SK-N-SH (cell line): ENCODE measurements at regions not wholly inside any gene's neighbourhood (a gene's known extent, or its start where the extent isn't known, plus 50 kb on each side); places are given as distances from the start of the nearest gene placed in this dataset.

Experiments used
- CTCF ChIA-PET: fragments of 300-600, 350-600 bp; formaldehyde crosslinking; extraction: SDS; loops from one replicate; lab custom pipeline; 2021; lab: Yijun Ruan, JAX
- POLR2A ChIA-PET: fragments of 350-600 bp; sonication (Branson Sonifier 250); formaldehyde crosslinking; extraction: SDS; loops from one replicate; lab custom pipeline; 2020; ENCODE audit warnings: antibody characterized with exemption, inconsistent platforms; lab: Yijun Ruan, JAX
- DNase-seq: peaks from one replicate; pipeline ENCODE4 v3.0.0; 2012
- H2AFZ ChIP-seq: fragments of 200-600 bp; sonication (generic); 2 replicates; pipeline ENCODE4 v1.8.1; 2016; ENCODE audit warnings: antibody characterized with exemption, mild to moderate bottlenecking, low read depth
- H3F3A ChIP-seq: fragments of 200-600 bp; sonication (generic); replicated peaks from 2 replicates; pipeline ENCODE3; 2016; ENCODE audit warnings: antibody characterized with exemption, mild to moderate bottlenecking; ENCODE audit not compliant: insufficient read depth
- H3K27ac ChIP-seq, 2 experiments: fragments of 200-500 bp in 1 of 2; fragments of 200-600 bp in 1 of 2; sonication (Bioruptor generic) in 1 of 2; sonication (generic), shearing (Covaris generic) in 1 of 2; 2 replicates each; pipeline versions ENCODE4 v1.5.1 to v1.6.1; 2014 to 2016; ENCODE audit warnings: low read depth in 2 of 2, inconsistent platforms in 1 of 2, low read length in 1 of 2, mild to moderate bottlenecking in 1 of 2, mixed read lengths in 1 of 2
- H3K27me3 ChIP-seq: fragments of 200-600 bp; sonication (generic), shearing (Covaris generic); 2 replicates; pipeline ENCODE4 v1.6.1; 2016; ENCODE audit warnings: mixed run types; ENCODE audit not compliant: insufficient read depth
- H3K36me3 ChIP-seq, 2 experiments: fragments of 200-500 bp in 1 of 2; fragments of 200-600 bp in 1 of 2; sonication (Bioruptor generic) in 1 of 2; sonication (generic) in 1 of 2; replicated peaks in 1 of 2; 2 replicates each; pipeline versions ENCODE3 to v1.5.1; 2014 to 2016; ENCODE audit warnings: low read length in 1 of 2, mild to moderate bottlenecking in 1 of 2; ENCODE audit not compliant: insufficient read depth in 2 of 2, control insufficient read depth in 1 of 2
- H3K4me1 ChIP-seq, 2 experiments: fragments of 200-500 bp in 1 of 2; fragments of 200-600 bp in 1 of 2; sonication (Bioruptor generic) in 1 of 2; sonication (generic), shearing (Covaris generic) in 1 of 2; 2 replicates each; pipeline versions ENCODE4 v1.5.1 to v1.6.1; 2014 to 2016; ENCODE audit warnings: low read depth in 1 of 2, low read length in 1 of 2, mixed run types in 1 of 2; ENCODE audit not compliant: insufficient read depth in 2 of 2, control insufficient read depth in 1 of 2
- H3K4me2 ChIP-seq: fragments of 200-600 bp; sonication (generic), shearing (Covaris generic); 2 replicates; pipeline ENCODE4 v1.6.1; 2017; ENCODE audit warnings: mixed run types
- H3K4me3 ChIP-seq, 2 experiments: fragments of 200-500 bp in 1 of 2; fragments of 200-600 bp in 1 of 2; sonication (Bioruptor generic) in 1 of 2; sonication (generic), shearing (Covaris generic) in 1 of 2; 2 replicates each; pipeline versions ENCODE4 v1.5.1 to v1.8.1; 2014 to 2016; ENCODE audit warnings: low read depth in 2 of 2, inconsistent platforms in 1 of 2, low read length in 1 of 2, mild to moderate bottlenecking in 1 of 2, mixed read lengths in 1 of 2, moderate library complexity in 1 of 2
- H3K79me2 ChIP-seq: fragments of 200-600 bp; sonication (generic); 2 replicates; pipeline ENCODE4 v1.8.1; 2017; ENCODE audit warnings: mild to moderate bottlenecking; ENCODE audit not compliant: insufficient read depth
- H3K9ac ChIP-seq: fragments of 200-600 bp; sonication (generic); 2 replicates; pipeline ENCODE4 v1.6.1; 2017; ENCODE audit warnings: mixed run types
- H3K9me2 ChIP-seq: fragments of 200-600 bp; sonication (generic); 2 replicates; pipeline ENCODE4 v1.6.1; 2017; ENCODE audit warnings: mixed run types
- H3K9me3 ChIP-seq: fragments of 200-600 bp; sonication (generic); 2 replicates; pipeline ENCODE4 v1.6.1; 2017; ENCODE audit warnings: mixed run types, mild to moderate bottlenecking, moderate library complexity
- H4K20me1 ChIP-seq: fragments of 200-600 bp; sonication (generic); 2 replicates; pipeline ENCODE4 v1.6.1; 2017; ENCODE audit warnings: mild to moderate bottlenecking, mixed run types; ENCODE audit not compliant: insufficient read depth
- CHD2 ChIP-seq: fragments of 150-350 bp; IDR thresholded peaks from 2 replicates; pipeline ENCODE4 v1.6.1; 2018; ENCODE audit warnings: low read length; ENCODE audit not compliant: partially characterized antibody
- EP300 ChIP-seq, 2 experiments: IDR thresholded peaks; 2 replicates each; pipeline versions ENCODE4 v1.4.0 to v1.6.1; 2012; ENCODE audit warnings: borderline replicate concordance in 1 of 2, low read depth in 1 of 2, low read length in 1 of 2
- EZH2phosphoT487 ChIP-seq: fragments of 200-600 bp; sonication (generic); IDR thresholded peaks from 2 replicates; pipeline ENCODE4 v1.6.1; 2017; ENCODE audit warnings: low read depth, mixed run types, mild to moderate bottlenecking, antibody characterized with exemption, moderate library complexity, borderline replicate concordance
- FOXM1 ChIP-seq: IDR thresholded peaks from 2 replicates; pipeline ENCODE4 v1.4.0; 2012; ENCODE audit warnings: low read depth, mild to moderate bottlenecking
- IRF3 ChIP-seq: fragments of 150-350 bp; IDR thresholded peaks from 2 replicates; pipeline ENCODE4 v1.6.1; 2016; ENCODE audit warnings: mild to moderate bottlenecking, low read depth, low read length
- MXI1 ChIP-seq: IDR thresholded peaks from 2 replicates; pipeline ENCODE4 v1.6.1; 2012; ENCODE audit warnings: mild to moderate bottlenecking, low read depth, low read length, improper control_type of control experiment
- SIN3A ChIP-seq: IDR thresholded peaks from 2 replicates; pipeline ENCODE4 v1.6.1; 2012; ENCODE audit warnings: low read depth, mild to moderate bottlenecking, low read length, moderate library complexity, borderline replicate concordance
- TEAD4 ChIP-seq: IDR thresholded peaks from 2 replicates; pipeline ENCODE4 v1.4.0; 2012; ENCODE audit warnings: mild to moderate bottlenecking, borderline replicate concordance; ENCODE audit not compliant: insufficient read depth
- WGBS: methylation state at CpG from one replicate; pipeline ENCODE4 v1.1.6; 2017; ENCODE audit warnings: low lambda C conversion rate; 5-methylcytosine and 5-hydroxymethylcytosine counted together
- TF ChIP-seq, protein P1 (sequence below): IDR thresholded peaks from 2 replicates; pipeline ENCODE4 v1.4.0; 2012; ENCODE audit warnings: low read depth, borderline replicate concordance
- TF ChIP-seq, protein P2 (sequence below): IDR thresholded peaks from 2 replicates; pipeline ENCODE4 v1.4.0; 2012; ENCODE audit warnings: low read depth
- TF ChIP-seq, protein P3 (sequence below): fragments of 200-600 bp; sonication (generic); IDR thresholded peaks from 2 replicates; pipeline ENCODE4 v1.6.1; 2017; ENCODE audit warnings: antibody characterized with exemption, mild to moderate bottlenecking, moderate library complexity

- TF ChIP-seq, protein P1, sequence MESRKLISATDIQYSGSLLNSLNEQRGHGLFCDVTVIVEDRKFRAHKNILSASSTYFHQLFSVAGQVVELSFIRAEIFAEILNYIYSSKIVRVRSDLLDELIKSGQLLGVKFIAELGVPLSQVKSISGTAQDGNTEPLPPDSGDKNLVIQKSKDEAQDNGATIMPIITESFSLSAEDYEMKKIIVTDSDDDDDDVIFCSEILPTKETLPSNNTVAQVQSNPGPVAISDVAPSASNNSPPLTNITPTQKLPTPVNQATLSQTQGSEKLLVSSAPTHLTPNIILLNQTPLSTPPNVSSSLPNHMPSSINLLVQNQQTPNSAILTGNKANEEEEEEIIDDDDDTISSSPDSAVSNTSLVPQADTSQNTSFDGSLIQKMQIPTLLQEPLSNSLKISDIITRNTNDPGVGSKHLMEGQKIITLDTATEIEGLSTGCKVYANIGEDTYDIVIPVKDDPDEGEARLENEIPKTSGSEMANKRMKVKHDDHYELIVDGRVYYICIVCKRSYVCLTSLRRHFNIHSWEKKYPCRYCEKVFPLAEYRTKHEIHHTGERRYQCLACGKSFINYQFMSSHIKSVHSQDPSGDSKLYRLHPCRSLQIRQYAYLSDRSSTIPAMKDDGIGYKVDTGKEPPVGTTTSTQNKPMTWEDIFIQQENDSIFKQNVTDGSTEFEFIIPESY: no peak
These were observed 75.1 kb upstream of the RANBP6 start (continued) for GRCh38 chr9:6090277-6091210.

DNA sequence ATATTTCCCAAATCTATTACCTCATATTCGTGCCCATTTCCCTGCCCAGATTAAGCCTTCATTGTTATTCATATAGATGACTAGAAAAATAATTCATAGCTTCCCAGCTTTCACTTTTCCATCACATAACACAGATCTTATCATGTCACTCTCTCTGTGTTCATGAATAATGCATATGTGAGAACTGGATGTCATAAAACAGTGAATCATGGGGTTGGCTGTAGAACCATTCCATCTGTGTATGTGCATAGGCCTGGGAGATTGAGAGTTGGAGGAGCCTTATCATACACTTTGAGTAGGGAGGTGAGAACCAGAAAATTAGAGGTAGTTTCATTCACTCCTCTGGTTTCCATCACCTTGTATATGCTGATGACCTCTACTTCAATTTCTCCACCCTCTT, 73.9 kb upstream of the RANBP6 start:
- ChIA-PET CTCF (interaction anchor here (0.7 kb wide), 1 partner anchor 218 kb away, joined by 3 read pairs; no protein-coding TSS in a partner anchor), POLR2A (no interaction called here)

GRCh38 chr9:6086006-6086655, 70.7 kb upstream of the RANBP6 start:
- TF ChIP-seq, protein P2, sequence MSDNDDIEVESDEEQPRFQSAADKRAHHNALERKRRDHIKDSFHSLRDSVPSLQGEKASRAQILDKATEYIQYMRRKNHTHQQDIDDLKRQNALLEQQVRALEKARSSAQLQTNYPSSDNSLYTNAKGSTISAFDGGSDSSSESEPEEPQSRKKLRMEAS: no peak
- no peak for TF ChIP-seq CHD2
- no peak for TF ChIP-seq SIN3A
- TF ChIP-seq IRF3: no peak
- TF ChIP-seq FOXM1: no peak
- no peak for TF ChIP-seq TEAD4
- no peak for TF ChIP-seq MXI1
- TF ChIP-seq EZH2phosphoT487: no peak
- TF ChIP-seq EP300 (IDR thresholded peaks at IDR 0.05; ENCODE audit: borderline replicate concordance in 1 of 2, low read depth in 1 of 2, low read length in 1 of 2): no peak
- ChIA-PET POLR2A (no interaction called here), CTCF (interaction anchor here (1.6 kb wide), 1 partner anchor 62 kb away, joined by 3 read pairs; no protein-coding TSS in a partner anchor)
- Histone ChIP-seq H3K27ac (no peak overlapping the region), H3K36me3 (no peaks in the 10 kb centered on the region), H3K4me1 (no peaks in the 10 kb centered on the region), H3K27me3 (no peaks in the 10 kb centered on the region), H3K4me3 (no peak overlapping the region), H4K20me1 (no peaks in the 10 kb centered on the region), H3K9me3 (no peaks in the 10 kb centered on the region), H3K79me2 (no peaks in the 10 kb centered on the region), H3K9ac (no peak overlapping the region), H2AFZ (no peak overlapping the region), H3F3A (no peaks in the 10 kb centered on the region), H3K4me2 (no peak overlapping the region), H3K9me2 (no peaks in the 10 kb centered on the region)
- whole genome bisulfite sequencing: 72% methylated on average over 8 of the region's 9 CpGs
- no peak for DNase-seq

More for the DNA sequence above, 73.9 kb upstream of the RANBP6 start:
- H3K27me3 ChIP-seq: peaks cover 9% of the 10 kb centered on the region; the same call in 1 of the 2 replicates
- no peak overlapping the region for H3K9ac ChIP-seq
- H3K36me3 ChIP-seq: no peaks in the 10 kb centered on the region
- no peak overlapping the region for H3K27ac ChIP-seq
- H3K4me2 ChIP-seq: no peak overlapping the region
- no peaks in the 10 kb centered on the region for H3K4me1 ChIP-seq
- no peaks in the 10 kb centered on the region for H3K9me3 ChIP-seq
- no peaks in the 10 kb centered on the region for H3K79me2 ChIP-seq
- no peak overlapping the region for H2AFZ ChIP-seq
- no peaks in the 10 kb centered on the region for H3K9me2 ChIP-seq
- DNase-seq: no peak
- TF ChIP-seq, protein P3, sequence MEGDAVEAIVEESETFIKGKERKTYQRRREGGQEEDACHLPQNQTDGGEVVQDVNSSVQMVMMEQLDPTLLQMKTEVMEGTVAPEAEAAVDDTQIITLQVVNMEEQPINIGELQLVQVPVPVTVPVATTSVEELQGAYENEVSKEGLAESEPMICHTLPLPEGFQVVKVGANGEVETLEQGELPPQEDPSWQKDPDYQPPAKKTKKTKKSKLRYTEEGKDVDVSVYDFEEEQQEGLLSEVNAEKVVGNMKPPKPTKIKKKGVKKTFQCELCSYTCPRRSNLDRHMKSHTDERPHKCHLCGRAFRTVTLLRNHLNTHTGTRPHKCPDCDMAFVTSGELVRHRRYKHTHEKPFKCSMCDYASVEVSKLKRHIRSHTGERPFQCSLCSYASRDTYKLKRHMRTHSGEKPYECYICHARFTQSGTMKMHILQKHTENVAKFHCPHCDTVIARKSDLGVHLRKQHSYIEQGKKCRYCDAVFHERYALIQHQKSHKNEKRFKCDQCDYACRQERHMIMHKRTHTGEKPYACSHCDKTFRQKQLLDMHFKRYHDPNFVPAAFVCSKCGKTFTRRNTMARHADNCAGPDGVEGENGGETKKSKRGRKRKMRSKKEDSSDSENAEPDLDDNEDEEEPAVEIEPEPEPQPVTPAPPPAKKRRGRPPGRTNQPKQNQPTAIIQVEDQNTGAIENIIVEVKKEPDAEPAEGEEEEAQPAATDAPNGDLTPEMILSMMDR: no peak
- 3% methylated on average over 1 of the region's 1 CpG for WGBS
- H3F3A ChIP-seq: no peaks in the 10 kb centered on the region
- no peak overlapping the region for H3K4me3 ChIP-seq
- H4K20me1 ChIP-seq: no peaks in the 10 kb centered on the region
